ENCODE measurements at regions not wholly inside any gene's neighbourhood (a gene's known extent, or its start where the extent isn't known, plus 50 kb on each side); places are given as distances from the start of the nearest gene placed in this dataset.

GRCh38 chr18:77983270-77983669 is 733.6 kb downstream of the GALR1 start:
- DNase-seq (ENCODE audit: low spot score), result no peak

- DNase-seq (ENCODE audit: low spot score), result no peak
Observed at GRCh38 chr18:77984178-77984577, 734.5 kb downstream of the GALR1 start.

- DNase-seq (ENCODE audit: low spot score), result no peak
Observed at GRCh38 chr18:77984833-77985232, 735.2 kb downstream of the GALR1 start.

GRCh38 chr18:77985526-77986281 is 736.1 kb downstream of the GALR1 start:
- DNase-seq (ENCODE audit: low spot score), result no peak

GRCh38 chr18:77990131-77990530 is 740.5 kb downstream of the GALR1 start:
- no peak for DNase-seq (ENCODE audit: low spot score)

GRCh38 chr18:77990901-77991300 is 741.3 kb downstream of the GALR1 start:
- DNase-seq (ENCODE audit: low spot score), result no peak

GRCh38 chr18:77992057-77992456 is 742.4 kb downstream of the GALR1 start:
- DNase-seq (ENCODE audit: low spot score), result no peak

- no peak for DNase-seq (ENCODE audit: low spot score)
Observed at GRCh38 chr18:77993188-77993981, 743.7 kb downstream of the GALR1 start.

GRCh38 chr18:77995593-77995992 is 745.9 kb downstream of the GALR1 start:
- no peak for DNase-seq (ENCODE audit: low spot score)

GRCh38 chr18:77996737-77997136 is 747.1 kb downstream of the GALR1 start:
- no peak for DNase-seq (ENCODE audit: low spot score)

GRCh38 chr18:78001811-78002210 is 752.2 kb downstream of the GALR1 start:
- no peak for DNase-seq (ENCODE audit: low spot score)

- no peak for DNase-seq (ENCODE audit: low spot score)
Observed at GRCh38 chr18:78006006-78006773, 756.5 kb downstream of the GALR1 start.

GRCh38 chr18:78006774-78007260 is 757.2 kb downstream of the GALR1 start:
- no peak for DNase-seq (ENCODE audit: low spot score)

- no peak for DNase-seq (ENCODE audit: low spot score)
Observed at GRCh38 chr18:78010363-78010762, 760.7 kb downstream of the GALR1 start.

GRCh38 chr18:78017869-78018268 is 768.2 kb downstream of the GALR1 start:
- DNase-seq (ENCODE audit: low spot score), result no peak

- no peak for DNase-seq (ENCODE audit: low spot score)
Observed at GRCh38 chr18:78021196-78021595, 771.5 kb downstream of the GALR1 start.

GRCh38 chr18:78031589-78031988 is 781.9 kb downstream of the GALR1 start:
- no peak for DNase-seq (ENCODE audit: low spot score)

- no peak for DNase-seq (ENCODE audit: low spot score)
Observed at GRCh38 chr18:78031991-78032390, 782.3 kb downstream of the GALR1 start.

GRCh38 chr18:78032574-78032973 is 782.9 kb downstream of the GALR1 start:
- no peak for DNase-seq (ENCODE audit: low spot score)

- no peak for DNase-seq (ENCODE audit: low spot score)
Observed at GRCh38 chr18:78034755-78035154, 785.1 kb downstream of the GALR1 start.

GRCh38 chr18:78041218-78041617 is 791.6 kb downstream of the GALR1 start:
- no peak for DNase-seq (ENCODE audit: low spot score)

- no peak for DNase-seq (ENCODE audit: low spot score)
Observed at GRCh38 chr18:78046631-78047030, 797.0 kb downstream of the GALR1 start.

Measured in umbilical cord (tissue), 1 donor.